ENCODE measurements at regions not wholly inside any gene's neighbourhood (a gene's known extent, or its start where the extent isn't known, plus 50 kb on each side); places are given as distances from the start of the nearest gene placed in this dataset.

GRCh38 chr15:66846811-66847210 is 144.8 kb downstream of the SMAD6 start:
- intact Hi-C loops (cut with DNase I), result no loop called here
- no peak for ATAC-seq (ENCODE audit: poor library complexity)
- DNase-seq, result no peak

DNA sequence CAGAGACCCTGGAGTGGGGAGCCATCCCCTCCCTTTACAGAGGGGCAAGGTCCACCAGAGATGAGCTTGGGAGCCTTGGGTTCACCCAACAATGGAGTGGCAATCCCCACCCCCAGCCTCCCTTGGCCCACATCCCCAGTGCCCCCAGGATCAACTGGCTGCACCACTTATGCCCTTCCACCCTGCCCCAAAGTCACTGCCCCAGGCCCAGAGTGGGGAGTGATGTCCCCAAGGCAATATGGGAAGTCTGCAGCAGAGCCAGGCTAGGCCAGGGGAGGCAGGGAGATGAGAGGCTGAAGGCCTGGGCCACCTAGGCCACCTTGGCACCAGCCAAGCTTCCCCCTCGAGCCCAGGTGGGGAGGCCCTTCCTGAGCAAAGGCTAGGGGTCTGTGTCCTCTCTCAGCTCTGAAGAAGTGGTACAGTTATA is 145.5 kb downstream of the SMAD6 start:
- DNase-seq (no peak), ATAC-seq (ENCODE audit: poor library complexity) (no peak)
- intact Hi-C loops (cut with DNase I), result no loop called here

GRCh38 chr15:66848116-66848515 is 146.1 kb downstream of the SMAD6 start:
- ATAC-seq (ENCODE audit: poor library complexity) (no peak), DNase-seq (no peak)
- intact Hi-C loops (cut with DNase I), result no loop called here

GRCh38 chr15:66848686-66849392 is 146.8 kb downstream of the SMAD6 start:
- no peak for DNase-seq
- no peak for ATAC-seq (ENCODE audit: poor library complexity)
- intact Hi-C loops (cut with DNase I), result no loop called here

DNA sequence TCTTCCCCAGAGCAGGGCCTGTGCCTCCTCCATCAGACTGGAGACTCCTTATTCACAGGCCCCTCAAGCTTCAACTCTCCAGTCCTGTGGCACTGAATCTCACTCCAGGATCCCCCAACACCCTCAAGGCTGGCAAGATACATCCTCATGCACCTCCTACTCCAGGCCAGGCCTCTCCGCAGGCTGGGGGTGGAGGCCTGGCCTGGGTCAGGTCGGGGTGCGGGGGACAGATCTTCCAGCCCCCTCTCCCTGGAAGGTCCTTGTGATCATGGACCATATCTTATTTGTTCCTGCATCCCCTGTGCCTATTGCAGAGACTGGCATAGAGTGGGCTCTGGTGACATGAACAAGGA is 147.3 kb downstream of the SMAD6 start:
- intact Hi-C loops (cut with DNase I), result no loop called here
- ATAC-seq (ENCODE audit: poor library complexity), result no peak

GRCh38 chr15:66849746-66850077 is 147.7 kb downstream of the SMAD6 start:
- intact Hi-C loops (cut with DNase I), result loop anchor here (5.0 kb wide), 4 partner anchors 72 to 247 kb away; partner anchors contain the start of gene SMAD6
- no peak for DNase-seq
- ATAC-seq (ENCODE audit: poor library complexity), result no peak

More for the DNA sequence above, 147.3 kb downstream of the SMAD6 start:
- no peak for DNase-seq

GRCh38 chr15:66850078-66850991 is 148.3 kb downstream of the SMAD6 start:
- ATAC-seq (ENCODE audit: poor library complexity), result peak; percentile 74
- intact Hi-C loops (cut with DNase I), result loop anchor here (5.0 kb wide), 4 partner anchors 73 to 248 kb away; partner anchors contain the start of gene SMAD6
- peak; percentile 73 for DNase-seq

DNA sequence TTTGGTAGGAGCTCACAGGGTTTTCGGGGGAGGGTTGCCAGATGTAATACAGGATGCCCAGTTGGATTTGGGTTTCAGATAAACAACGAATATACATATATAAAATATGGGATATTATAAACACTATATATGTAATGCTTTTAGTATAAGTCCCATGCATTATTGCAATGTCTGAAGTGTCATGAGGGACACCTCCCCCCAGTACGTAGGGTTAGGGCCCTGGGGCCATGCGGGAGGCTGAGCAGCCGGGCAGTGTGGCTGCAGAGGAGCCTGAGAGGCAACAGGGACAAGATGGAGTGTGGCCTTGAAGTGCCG is 148.9 kb downstream of the SMAD6 start:
- intact Hi-C loops (cut with DNase I), result loop anchor here (5.0 kb wide), 4 partner anchors 74 to 249 kb away; partner anchors contain the start of gene SMAD6
- DNase-seq (no peak), ATAC-seq (ENCODE audit: poor library complexity) (no peak)

GRCh38 chr15:66851311-66852063 is 149.5 kb downstream of the SMAD6 start:
- peak; percentile 93 for ATAC-seq (ENCODE audit: poor library complexity)
- DNase-seq, result peak; percentile 92
- intact Hi-C loops (cut with DNase I), result loop anchor here (5.0 kb wide), 4 partner anchors 74 to 249 kb away; partner anchors contain the start of gene SMAD6

DNA sequence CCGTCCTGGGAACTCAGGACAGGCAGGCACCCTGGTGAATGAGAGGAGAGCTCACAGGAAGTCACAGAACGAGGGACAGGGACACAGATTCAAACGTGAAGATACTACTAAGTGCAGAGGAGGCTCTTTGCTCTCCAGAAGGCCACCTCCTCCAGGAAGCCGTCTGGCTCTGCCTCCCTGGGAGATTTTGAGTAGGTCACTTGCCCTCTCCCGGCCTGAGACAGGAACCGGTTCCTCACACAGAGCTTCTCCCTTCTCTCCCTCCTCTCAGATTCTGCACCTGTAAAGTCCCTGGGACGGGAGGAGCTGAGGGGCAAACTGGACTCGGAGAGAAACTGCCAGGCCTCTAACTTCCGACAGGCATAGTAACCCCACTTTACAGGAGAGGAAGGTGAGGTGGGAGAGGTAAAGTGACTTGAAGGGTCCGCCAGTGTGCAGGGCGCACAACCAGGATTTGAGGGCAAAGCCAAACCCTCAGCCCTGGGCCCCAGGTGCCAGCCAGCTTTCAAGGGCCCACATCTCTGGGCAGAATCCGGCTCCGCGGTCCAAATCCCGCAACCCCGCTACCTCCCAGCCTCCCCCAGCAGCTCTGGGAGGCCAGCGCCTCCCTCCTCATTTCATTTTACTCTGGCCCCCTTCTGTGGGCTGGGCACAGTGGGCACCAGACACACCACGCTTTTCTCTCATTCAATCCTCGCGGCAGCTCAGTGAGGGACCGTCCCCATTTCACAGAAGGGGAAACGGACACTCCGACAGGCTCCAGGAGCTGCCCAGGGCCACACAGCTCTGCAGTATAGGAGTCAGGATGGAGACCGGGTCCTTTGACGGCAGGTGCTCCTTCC is 150.2 kb downstream of the SMAD6 start:
- ATAC-seq (ENCODE audit: poor library complexity) (no peak), DNase-seq (no peak)
- intact Hi-C loops (cut with DNase I), result loop anchor here (5.0 kb wide), 4 partner anchors 75 to 250 kb away; partner anchors contain the start of gene SMAD6

DNA sequence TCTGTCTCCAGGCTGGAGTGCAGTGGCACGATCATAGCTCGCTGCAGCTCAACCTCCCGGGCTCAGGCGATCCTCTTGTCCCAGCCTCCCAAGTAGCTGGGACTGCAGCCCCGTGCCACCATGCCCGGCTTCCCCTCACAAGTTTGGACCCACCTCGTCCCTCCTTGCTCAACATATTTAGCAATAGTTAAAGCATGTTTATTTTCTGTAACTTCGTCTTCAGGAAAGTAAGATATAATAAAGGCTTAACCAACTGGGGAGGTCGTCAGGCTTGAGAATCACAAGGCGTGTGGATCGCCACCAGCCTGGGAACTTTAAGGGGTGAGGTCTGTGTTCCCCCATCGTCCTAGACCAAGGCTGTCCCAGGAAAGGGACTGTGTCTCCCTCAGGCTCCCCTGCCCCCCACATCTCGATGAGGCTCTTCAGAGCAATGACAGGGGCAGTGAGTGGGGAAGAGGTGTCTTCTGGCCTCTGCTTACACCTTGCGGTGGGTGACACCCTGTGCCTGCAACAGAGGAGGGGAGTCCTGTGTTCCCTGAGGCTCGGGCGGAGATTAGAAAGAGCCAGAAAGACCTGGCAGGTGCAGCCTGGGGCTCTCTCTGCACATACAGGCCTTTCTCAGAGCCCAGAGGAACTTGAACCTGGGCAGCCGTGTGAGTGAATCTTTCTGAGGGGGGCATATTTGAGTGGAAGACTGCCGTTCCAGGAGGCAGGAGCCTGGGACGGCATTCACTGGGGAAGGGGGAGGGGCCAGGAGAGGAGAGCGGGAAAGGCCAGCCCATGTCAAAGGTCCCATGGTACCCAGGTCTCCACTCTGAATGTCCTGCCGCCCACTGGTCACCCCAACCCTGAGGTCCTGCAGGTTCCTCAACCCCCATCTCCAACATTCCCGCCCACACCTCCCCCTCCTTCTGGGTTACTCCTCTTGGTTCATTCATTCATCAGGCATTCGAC is 152.3 kb downstream of the SMAD6 start:
- no peak for ATAC-seq (ENCODE audit: poor library complexity)
- no peak for DNase-seq
- intact Hi-C loops (cut with DNase I), result loop anchor here (5.0 kb wide), 4 partner anchors 77 to 252 kb away; partner anchors contain the start of gene SMAD6

DNA sequence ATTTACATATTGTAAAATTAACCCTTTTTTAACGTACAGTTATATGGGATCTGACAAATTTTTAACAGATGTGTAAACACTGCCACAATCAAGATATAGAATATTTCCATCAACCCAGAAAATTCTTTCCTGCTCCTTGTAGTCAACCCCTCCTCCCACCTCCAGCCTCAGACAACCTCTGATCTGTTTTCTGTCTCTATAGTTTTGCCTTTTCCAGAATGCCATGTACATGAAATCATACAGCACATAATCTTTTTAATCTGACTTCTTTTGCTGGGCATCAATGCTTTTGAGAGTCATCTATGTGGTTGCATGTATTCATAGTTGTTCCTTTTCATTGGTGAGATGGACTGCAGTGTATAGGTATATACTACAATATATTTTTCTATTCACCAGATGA is 153.0 kb downstream of the SMAD6 start:
- DNase-seq (no peak), ATAC-seq (ENCODE audit: poor library complexity) (no peak)
- intact Hi-C loops (cut with DNase I), result no loop called here

DNA sequence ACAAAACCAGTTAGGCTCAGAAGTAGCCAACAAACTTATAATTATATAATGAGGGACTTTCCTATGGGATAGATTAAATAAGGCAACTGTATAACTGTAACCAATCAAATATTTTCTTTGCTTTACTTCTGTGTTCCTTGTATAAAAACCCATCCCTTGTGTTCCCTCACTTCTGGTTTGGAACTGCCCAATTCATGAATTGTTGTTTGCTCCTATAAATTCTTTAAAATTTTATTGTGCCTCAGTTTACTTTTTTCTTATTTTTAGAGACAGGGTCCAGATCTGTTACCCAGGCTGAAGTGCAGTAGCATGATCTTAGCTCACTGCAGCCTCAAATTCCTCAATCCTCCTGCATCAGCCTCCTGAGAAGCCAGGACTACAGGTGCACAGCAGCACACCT is 155.7 kb downstream of the SMAD6 start:
- no peak for DNase-seq
- intact Hi-C loops (cut with DNase I), result no loop called here
- no peak for ATAC-seq (ENCODE audit: poor library complexity)

- DNase-seq, result no peak
- ATAC-seq (ENCODE audit: poor library complexity), result no peak
- intact Hi-C loops (cut with DNase I), result no loop called here
Observed at GRCh38 chr15:66858423-66859207, 156.6 kb downstream of the SMAD6 start.

GRCh38 chr15:66859688-66860253 is 157.7 kb downstream of the SMAD6 start:
- intact Hi-C loops (cut with DNase I), result no loop called here
- ATAC-seq (ENCODE audit: poor library complexity), result no peak
- DNase-seq, result no peak

DNA sequence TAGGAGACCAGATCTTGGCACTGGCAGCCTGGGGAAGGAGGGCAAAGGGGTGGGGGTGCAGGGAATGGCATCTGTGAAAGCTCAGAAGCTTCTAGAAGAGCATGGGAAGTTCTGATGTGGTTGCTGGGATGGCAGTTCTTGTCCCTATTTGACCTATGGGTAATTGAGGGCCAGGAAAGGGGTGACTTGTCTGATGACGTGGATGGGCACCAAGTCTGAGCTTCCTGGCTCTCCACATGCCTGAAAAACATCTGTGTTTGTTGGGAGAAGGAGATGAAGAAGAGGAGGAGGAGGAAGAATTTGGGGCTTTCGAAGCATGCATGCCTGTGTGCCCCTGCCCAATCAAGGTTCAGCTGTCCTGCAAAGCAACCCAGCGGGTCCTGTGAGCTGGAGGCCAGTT is 158.8 kb downstream of the SMAD6 start:
- ATAC-seq (ENCODE audit: poor library complexity), result no peak
- no peak for DNase-seq
- intact Hi-C loops (cut with DNase I), result no loop called here
